H9 (cell line): ENCODE measurements at regions not wholly inside any gene's neighbourhood (a gene's known extent, or its start where the extent isn't known, plus 50 kb on each side); places are given as distances from the start of the nearest gene placed in this dataset.

Experiments
- DNase-seq: peaks from one replicate; pipeline ENCODE4 v3.0.0-alpha.2; 2017
- H2AFZ ChIP-seq: one replicate; pipeline ENCODE4 v1.6.1; 2013; ENCODE audit warnings: mild to moderate bottlenecking, low read length, control low read depth, moderate library complexity
- H2AK5ac ChIP-seq: 2 replicates; pipeline ENCODE4 v1.6.1; 2013; ENCODE audit warnings: low read length, control low read depth, mixed read lengths; ENCODE audit not compliant: insufficient read length
- H2BK120ac ChIP-seq: one replicate; pipeline ENCODE4 v1.6.1; 2013; ENCODE audit warnings: low read depth, mild to moderate bottlenecking, low read length, control low read depth, inconsistent platforms; ENCODE audit not compliant: poor library complexity, severe bottlenecking
- H2BK12ac ChIP-seq: 2 replicates; pipeline ENCODE4 v1.6.1; 2013; ENCODE audit warnings: low read length, control low read depth, mixed read lengths, low read depth; ENCODE audit not compliant: insufficient read length
- H2BK15ac ChIP-seq: 2 replicates; pipeline ENCODE4 v1.6.1; 2013; ENCODE audit warnings: low read depth, low read length, control low read depth
- H2BK20ac ChIP-seq: one replicate; pipeline ENCODE4 v1.6.1; 2013; ENCODE audit warnings: low read depth, mild to moderate bottlenecking, low read length, control low read depth, inconsistent platforms; ENCODE audit not compliant: poor library complexity, severe bottlenecking
- H2BK5ac ChIP-seq: 2 replicates; pipeline ENCODE4 v1.6.1; 2013; ENCODE audit warnings: low read length, control low read depth, mixed read lengths; ENCODE audit not compliant: insufficient read length
- H3K14ac ChIP-seq: 2 replicates; pipeline ENCODE4 v1.6.1; 2013; ENCODE audit warnings: low read length, control low read depth; ENCODE audit not compliant: insufficient read depth
- H3K18ac ChIP-seq: 2 replicates; pipeline ENCODE4 v1.6.1; 2013; ENCODE audit warnings: low read depth, mild to moderate bottlenecking, mixed read lengths, low read length, control low read depth; ENCODE audit not compliant: insufficient read length
- H3K23ac ChIP-seq: 2 replicates; pipeline ENCODE4 v1.6.1; 2013; ENCODE audit warnings: low read length, control low read depth, mixed read lengths, low read depth; ENCODE audit not compliant: insufficient read length
- H3K23me2 ChIP-seq: 2 replicates; pipeline ENCODE4 v1.6.1; 2013; ENCODE audit warnings: low read depth, mild to moderate bottlenecking, mixed read lengths, low read length, control low read depth; ENCODE audit not compliant: insufficient read length, poor library complexity, severe bottlenecking
- H3K27ac ChIP-seq: 2 replicates; pipeline ENCODE4 v1.5.1; 2013; ENCODE audit warnings: low read length, control low read depth, mixed read lengths, low read depth; ENCODE audit not compliant: insufficient read length
- H3K27me3 ChIP-seq: 2 replicates; pipeline ENCODE4 v1.6.1; 2013; ENCODE audit warnings: low read length, control low read depth, inconsistent platforms; ENCODE audit not compliant: insufficient read depth
- H3K4ac ChIP-seq: 2 replicates; pipeline ENCODE4 v1.6.1; 2013; ENCODE audit warnings: low read depth, mild to moderate bottlenecking, control low read depth, inconsistent platforms, low read length, moderate library complexity
- H3K4me1 ChIP-seq: 2 replicates; pipeline ENCODE4 v1.6.1; 2013; ENCODE audit warnings: low read length, control low read depth, inconsistent platforms; ENCODE audit not compliant: insufficient read depth
- H3K4me2 ChIP-seq: 2 replicates; pipeline ENCODE4 v1.6.1; 2013; ENCODE audit warnings: low read length, control low read depth, mixed read lengths; ENCODE audit not compliant: insufficient read length, insufficient read depth
- H3K56ac ChIP-seq: 2 replicates; pipeline ENCODE4 v1.6.1; 2013; ENCODE audit warnings: low read depth, mild to moderate bottlenecking, mixed read lengths, low read length, control low read depth; ENCODE audit not compliant: insufficient read length
- H3K79me1 ChIP-seq: 2 replicates; pipeline ENCODE4 v1.6.1; 2013; ENCODE audit warnings: low read depth, mild to moderate bottlenecking, moderate library complexity, low read length, control low read depth, inconsistent platforms; ENCODE audit not compliant: insufficient read depth, poor library complexity, severe bottlenecking
- H3K79me2 ChIP-seq: 2 replicates; pipeline ENCODE4 v1.6.1; 2013; ENCODE audit warnings: low read length, control low read depth, inconsistent platforms; ENCODE audit not compliant: insufficient read depth
- H3K9ac ChIP-seq: 2 replicates; pipeline ENCODE4 v1.6.1; 2013; ENCODE audit warnings: low read length, control low read depth, mixed read lengths; ENCODE audit not compliant: insufficient read length; ENCODE audit errors: extremely low read depth
- H3K9me3 ChIP-seq: one replicate; pipeline ENCODE4 v1.6.1; 2013; ENCODE audit warnings: low read depth, low read length, inconsistent platforms; ENCODE audit not compliant: control insufficient read depth
- H3T11ph ChIP-seq: one replicate; pipeline ENCODE4 v1.6.1; 2013; ENCODE audit warnings: mild to moderate bottlenecking, low read length, control low read depth, inconsistent platforms
- H4K20me1 ChIP-seq: one replicate; pipeline ENCODE4 v1.6.1; 2013; ENCODE audit not compliant: control insufficient read depth, insufficient read length, insufficient read depth
- H4K5ac ChIP-seq: 2 replicates; pipeline ENCODE4 v1.6.1; 2013; ENCODE audit warnings: low read depth, mild to moderate bottlenecking, mixed read lengths, low read length, control low read depth; ENCODE audit not compliant: insufficient read length
- H4K8ac ChIP-seq: replicated peaks from 2 replicates; pipeline ENCODE4 v1.6.1; 2013; ENCODE audit warnings: low read length, control low read depth, mixed read lengths, low read depth; ENCODE audit not compliant: insufficient read length
- H4K91ac ChIP-seq: 2 replicates; pipeline ENCODE4 v1.6.1; 2013; ENCODE audit warnings: low read depth, mild to moderate bottlenecking, moderate library complexity, mixed read lengths, low read length, control low read depth; ENCODE audit not compliant: insufficient read length
- H3K27ac Mint-ChIP-seq, 3 experiments: 2 replicates in 2 of 3; 3 replicates in 1 of 3; pipeline ENCODE4 v1.8.0; 2020 to 2021; ENCODE audit warnings: mixed read lengths in 3 of 3, mild to moderate bottlenecking in 1 of 3, moderate library complexity in 1 of 3
- H3K27me3 Mint-ChIP-seq: 2 replicates; pipeline ENCODE4 v1.8.0; 2021; ENCODE audit warnings: low read depth, mild to moderate bottlenecking, moderate library complexity, mixed read lengths
- H3K36me3 Mint-ChIP-seq, 3 experiments: 2 replicates in 2 of 3; 3 replicates in 1 of 3; pipeline ENCODE4 v1.8.0; 2020 to 2021; ENCODE audit warnings: low read depth in 3 of 3, mixed read lengths in 3 of 3; ENCODE audit not compliant: insufficient read depth in 1 of 3
- H3K4me1 Mint-ChIP-seq, 2 experiments: 2 replicates each; pipeline ENCODE4 v1.8.0; 2020; ENCODE audit warnings: mixed read lengths in 2 of 2
- H3K4me3 Mint-ChIP-seq, 2 experiments: 2 replicates in 1 of 2; 3 replicates in 1 of 2; pipeline ENCODE4 v1.8.0; 2020 to 2021; ENCODE audit warnings: mild to moderate bottlenecking in 2 of 2, mixed read lengths in 2 of 2, moderate library complexity in 1 of 2
- H3K9me3 Mint-ChIP-seq, 2 experiments: 2 replicates in 1 of 2; 3 replicates in 1 of 2; pipeline ENCODE4 v1.8.0; 2020; ENCODE audit warnings: mild to moderate bottlenecking in 2 of 2, mixed read lengths in 2 of 2, moderate library complexity in 1 of 2
- WGBS: extraction: QIAGEN DNeasy Blood & Tissue Kit; methylation state at CpG from one replicate; pipeline ENCODE4 v1.1.7; 2013; ENCODE audit warnings: missing lambda C conversion rate, low lambda C conversion rate, mixed read lengths; ENCODE audit not compliant: insufficient read length; ENCODE audit errors: extremely low coverage; 5-methylcytosine and 5-hydroxymethylcytosine counted together
- TF ChIP-seq, protein P1 (sequence below): fragments of 200-600 bp; sonication (generic); conservative IDR thresholded peaks from 3 replicates; pipeline ENCODE4 v1.8.0; 2021; ENCODE audit warnings: antibody characterized with exemption, mild to moderate bottlenecking

DNA sequence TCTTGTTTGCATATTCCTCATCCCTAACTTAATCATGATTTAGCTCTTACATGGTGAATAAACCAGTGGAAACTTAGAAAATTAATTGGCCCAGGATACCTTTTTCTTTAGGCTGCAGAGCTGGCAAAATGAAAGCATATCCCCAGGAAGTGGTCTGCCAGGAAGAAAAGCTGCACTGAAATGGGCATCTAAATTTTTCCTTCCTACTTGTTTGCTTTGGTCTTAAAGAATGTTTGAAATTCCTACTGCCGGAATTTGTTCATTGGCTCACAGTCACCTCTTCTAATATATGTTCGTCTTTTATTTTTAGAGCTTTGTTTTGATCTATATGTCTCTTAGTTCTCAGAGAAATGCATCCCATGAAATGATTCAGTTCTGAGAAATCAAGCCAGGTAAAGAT lies 113.2 kb upstream of the ELL2 start:
- Histone ChIP-seq H2BK15ac (no peak overlapping the region), H3K56ac (no peak overlapping the region), H2AFZ (no peak overlapping the region), H4K5ac (no peak overlapping the region), H3K4ac (no peak overlapping the region), H3K23ac (no peak overlapping the region), H2BK12ac (no peak overlapping the region), H3K18ac (no peak overlapping the region), H3K9me3 (no peaks in the 10 kb centered on the region), H3K27ac (no peak overlapping the region), H3K4me1 (no peaks in the 10 kb centered on the region), H2BK120ac (no peak overlapping the region), H2BK5ac (no peak overlapping the region), H2BK20ac (no peak overlapping the region), H3K23me2 (no peaks in the 10 kb centered on the region), H3T11ph (no peak overlapping the region), H4K20me1 (no peaks in the 10 kb centered on the region), H3K27me3 (no peaks in the 10 kb centered on the region), H3K4me2 (no peak overlapping the region), H4K91ac (no peak overlapping the region), H3K14ac (no peak overlapping the region), H4K8ac (no peak overlapping the region), H3K79me1 (no peaks in the 10 kb centered on the region), H2AK5ac (no peak overlapping the region), H3K9ac (no peak overlapping the region), H3K79me2 (no peaks in the 10 kb centered on the region)
- no peak overlapping the region for H3K27ac Mint-ChIP-seq
- no peaks in the 10 kb centered on the region for H3K9me3 Mint-ChIP-seq
- no CpG with 5 or more reads among the region's 2 CpGs for WGBS
- DNase-seq = no peak
- no peaks in the 10 kb centered on the region; the same call in 1 of the 2 replicates for H3K27me3 Mint-ChIP-seq
- no peaks in the 10 kb centered on the region for H3K36me3 Mint-ChIP-seq
- TF ChIP-seq, protein P1, sequence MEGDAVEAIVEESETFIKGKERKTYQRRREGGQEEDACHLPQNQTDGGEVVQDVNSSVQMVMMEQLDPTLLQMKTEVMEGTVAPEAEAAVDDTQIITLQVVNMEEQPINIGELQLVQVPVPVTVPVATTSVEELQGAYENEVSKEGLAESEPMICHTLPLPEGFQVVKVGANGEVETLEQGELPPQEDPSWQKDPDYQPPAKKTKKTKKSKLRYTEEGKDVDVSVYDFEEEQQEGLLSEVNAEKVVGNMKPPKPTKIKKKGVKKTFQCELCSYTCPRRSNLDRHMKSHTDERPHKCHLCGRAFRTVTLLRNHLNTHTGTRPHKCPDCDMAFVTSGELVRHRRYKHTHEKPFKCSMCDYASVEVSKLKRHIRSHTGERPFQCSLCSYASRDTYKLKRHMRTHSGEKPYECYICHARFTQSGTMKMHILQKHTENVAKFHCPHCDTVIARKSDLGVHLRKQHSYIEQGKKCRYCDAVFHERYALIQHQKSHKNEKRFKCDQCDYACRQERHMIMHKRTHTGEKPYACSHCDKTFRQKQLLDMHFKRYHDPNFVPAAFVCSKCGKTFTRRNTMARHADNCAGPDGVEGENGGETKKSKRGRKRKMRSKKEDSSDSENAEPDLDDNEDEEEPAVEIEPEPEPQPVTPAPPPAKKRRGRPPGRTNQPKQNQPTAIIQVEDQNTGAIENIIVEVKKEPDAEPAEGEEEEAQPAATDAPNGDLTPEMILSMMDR = no peak
- H3K4me1 Mint-ChIP-seq = peaks cover 0 to 11% of the 10 kb centered on the region in 2 experiments; a peak in 2 of 4 replicates
- no peak overlapping the region for H3K4me3 Mint-ChIP-seq
